HEK293 (cell line): ENCODE measurements at regions not wholly inside any gene's neighbourhood (a gene's known extent, or its start where the extent isn't known, plus 50 kb on each side); places are given as distances from the start of the nearest gene placed in this dataset.
"Not testable (repeated sequence)": the region's sequence is repeated elsewhere in the genome, so short reads cannot be mapped to it uniquely, and the experiment has no call there.

ENCODE experiments used
- CTCF ChIA-PET: fragments of 350-600 bp; formaldehyde crosslinking; extraction: SDS; loops from one replicate; lab custom pipeline; 2021; ENCODE audit warnings: antibody characterized with exemption; lab: Yijun Ruan, JAX
- POLR2A ChIA-PET: fragments of 300-600 bp; formaldehyde crosslinking; extraction: SDS; loops from one replicate; lab custom pipeline; 2020; ENCODE audit warnings: antibody characterized with exemption, inconsistent platforms; lab: Yijun Ruan, JAX
- H3K27ac ChIP-seq: fragments of 200-500 bp; sonication (Bioruptor generic); 2 replicates; pipeline ENCODE4 v1.5.1; 2014; ENCODE audit warnings: low read depth, low read length, control low read depth, inconsistent platforms; ENCODE audit errors: extremely low read depth
- H3K36me3 ChIP-seq, 2 experiments: fragments of 200-500 bp in 1 of 2; sonication (Bioruptor generic) in 1 of 2; 1 replicate in 1 of 2; 2 replicates in 1 of 2; pipeline ENCODE4 v1.5.1; 2014 to 2017; ENCODE audit warnings: inconsistent platforms in 2 of 2, low read length in 2 of 2; ENCODE audit not compliant: control insufficient read depth in 2 of 2, insufficient read depth in 1 of 2
- H3K4me1 ChIP-seq: fragments of 200-500 bp; sonication (Bioruptor generic); 2 replicates; pipeline ENCODE4 v1.5.1; 2014; ENCODE audit warnings: mild to moderate bottlenecking, low read length, inconsistent platforms; ENCODE audit not compliant: control insufficient read depth, insufficient read depth
- H3K4me3 ChIP-seq: 2 replicates; pipeline ENCODE4 v1.5.1; 2011; ENCODE audit warnings: low read depth, mild to moderate bottlenecking, control low read depth, low read length, moderate library complexity
- H3K9me3 ChIP-seq: fragments of 200-500 bp; sonication (Bioruptor generic); 2 replicates; pipeline ENCODE4 v1.5.1; 2014; ENCODE audit warnings: low read depth, low read length, inconsistent platforms; ENCODE audit not compliant: control insufficient read depth, insufficient read depth
- TF ChIP-seq, protein P1 (sequence below): fragments of 450-650 bp; formaldehyde crosslinking; IDR thresholded peaks from 2 replicates; pipeline ENCODE4 v1.5.1; 2017; ENCODE audit warnings: missing biosample characterization, missing genetic modification characterization
- TF ChIP-seq, protein P2 (sequence below): fragments of 450-650 bp; formaldehyde crosslinking; IDR thresholded peaks from 2 replicates; pipeline ENCODE4 v1.5.1; 2016; ENCODE audit warnings: missing biosample characterization, missing genetic modification characterization

DNA sequence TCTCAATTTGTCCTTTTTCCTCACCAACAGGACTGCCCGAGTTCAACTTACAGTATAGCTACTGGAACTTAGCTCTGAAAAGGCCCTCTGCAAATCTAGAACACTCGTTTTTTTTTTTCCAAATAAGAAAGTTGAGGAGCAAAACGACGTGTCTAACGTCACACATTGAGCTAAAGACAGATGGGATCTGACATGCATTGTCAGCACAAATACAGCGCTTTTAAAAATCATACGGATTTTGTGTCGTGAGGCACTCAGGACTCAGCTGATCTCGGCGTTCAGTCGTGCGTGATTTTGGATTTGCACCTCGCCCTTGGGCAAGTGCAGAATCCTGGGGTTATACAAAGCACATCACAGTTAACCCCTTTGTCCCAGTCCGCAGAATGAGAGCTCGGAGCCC is 94.7 kb upstream of the ZNF322 start (continued):
- TF ChIP-seq, protein P1, sequence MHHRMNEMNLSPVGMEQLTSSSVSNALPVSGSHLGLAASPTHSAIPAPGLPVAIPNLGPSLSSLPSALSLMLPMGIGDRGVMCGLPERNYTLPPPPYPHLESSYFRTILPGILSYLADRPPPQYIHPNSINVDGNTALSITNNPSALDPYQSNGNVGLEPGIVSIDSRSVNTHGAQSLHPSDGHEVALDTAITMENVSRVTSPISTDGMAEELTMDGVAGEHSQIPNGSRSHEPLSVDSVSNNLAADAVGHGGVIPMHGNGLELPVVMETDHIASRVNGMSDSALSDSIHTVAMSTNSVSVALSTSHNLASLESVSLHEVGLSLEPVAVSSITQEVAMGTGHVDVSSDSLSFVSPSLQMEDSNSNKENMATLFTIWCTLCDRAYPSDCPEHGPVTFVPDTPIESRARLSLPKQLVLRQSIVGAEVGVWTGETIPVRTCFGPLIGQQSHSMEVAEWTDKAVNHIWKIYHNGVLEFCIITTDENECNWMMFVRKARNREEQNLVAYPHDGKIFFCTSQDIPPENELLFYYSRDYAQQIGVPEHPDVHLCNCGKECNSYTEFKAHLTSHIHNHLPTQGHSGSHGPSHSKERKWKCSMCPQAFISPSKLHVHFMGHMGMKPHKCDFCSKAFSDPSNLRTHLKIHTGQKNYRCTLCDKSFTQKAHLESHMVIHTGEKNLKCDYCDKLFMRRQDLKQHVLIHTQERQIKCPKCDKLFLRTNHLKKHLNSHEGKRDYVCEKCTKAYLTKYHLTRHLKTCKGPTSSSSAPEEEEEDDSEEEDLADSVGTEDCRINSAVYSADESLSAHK (tag by site-specific recombination): no peak
- TF ChIP-seq, protein P2, sequence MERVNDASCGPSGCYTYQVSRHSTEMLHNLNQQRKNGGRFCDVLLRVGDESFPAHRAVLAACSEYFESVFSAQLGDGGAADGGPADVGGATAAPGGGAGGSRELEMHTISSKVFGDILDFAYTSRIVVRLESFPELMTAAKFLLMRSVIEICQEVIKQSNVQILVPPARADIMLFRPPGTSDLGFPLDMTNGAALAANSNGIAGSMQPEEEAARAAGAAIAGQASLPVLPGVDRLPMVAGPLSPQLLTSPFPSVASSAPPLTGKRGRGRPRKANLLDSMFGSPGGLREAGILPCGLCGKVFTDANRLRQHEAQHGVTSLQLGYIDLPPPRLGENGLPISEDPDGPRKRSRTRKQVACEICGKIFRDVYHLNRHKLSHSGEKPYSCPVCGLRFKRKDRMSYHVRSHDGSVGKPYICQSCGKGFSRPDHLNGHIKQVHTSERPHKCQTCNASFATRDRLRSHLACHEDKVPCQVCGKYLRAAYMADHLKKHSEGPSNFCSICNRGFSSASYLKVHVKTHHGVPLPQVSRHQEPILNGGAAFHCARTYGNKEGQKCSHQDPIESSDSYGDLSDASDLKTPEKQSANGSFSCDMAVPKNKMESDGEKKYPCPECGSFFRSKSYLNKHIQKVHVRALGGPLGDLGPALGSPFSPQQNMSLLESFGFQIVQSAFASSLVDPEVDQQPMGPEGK (tag by site-specific recombination): no peak
- TF ChIP-seq, all 188 proteins: peak for 0

DNA sequence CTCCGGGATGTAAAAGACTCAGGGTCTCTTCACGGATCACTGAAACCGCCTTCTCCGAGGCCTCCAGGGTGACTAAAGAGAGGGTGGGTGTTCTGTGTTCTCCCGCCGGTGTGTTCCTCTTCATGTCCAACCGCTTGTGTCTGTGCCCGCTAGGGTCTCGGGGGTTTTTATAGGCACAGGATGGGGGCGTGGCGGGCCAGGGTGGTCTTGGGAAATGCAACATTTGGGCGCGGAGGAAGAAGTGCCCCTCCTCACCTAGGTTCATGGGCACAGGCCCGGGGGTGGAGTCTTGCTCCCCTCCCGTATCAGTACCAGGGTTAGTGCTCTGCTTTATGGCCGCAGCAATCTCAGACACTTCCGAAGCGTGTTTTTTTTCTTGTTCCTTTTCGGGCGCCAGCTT is 95.3 kb upstream of the ZNF322 start:
- H3K27ac ChIP-seq, H3K9me3 ChIP-seq, H3K4me1 ChIP-seq, H3K36me3 ChIP-seq, POLR2A ChIA-PET: not testable (repeated sequence)
- H3K4me3 ChIP-seq: peak overlapping the region; percentile 14; the same call in 1 of the 2 replicates
- CTCF ChIA-PET: interaction anchor here (0.7 kb wide), 1 partner anchor 764 kb away, joined by 4 read pairs; no protein-coding TSS in a partner anchor

DNA sequence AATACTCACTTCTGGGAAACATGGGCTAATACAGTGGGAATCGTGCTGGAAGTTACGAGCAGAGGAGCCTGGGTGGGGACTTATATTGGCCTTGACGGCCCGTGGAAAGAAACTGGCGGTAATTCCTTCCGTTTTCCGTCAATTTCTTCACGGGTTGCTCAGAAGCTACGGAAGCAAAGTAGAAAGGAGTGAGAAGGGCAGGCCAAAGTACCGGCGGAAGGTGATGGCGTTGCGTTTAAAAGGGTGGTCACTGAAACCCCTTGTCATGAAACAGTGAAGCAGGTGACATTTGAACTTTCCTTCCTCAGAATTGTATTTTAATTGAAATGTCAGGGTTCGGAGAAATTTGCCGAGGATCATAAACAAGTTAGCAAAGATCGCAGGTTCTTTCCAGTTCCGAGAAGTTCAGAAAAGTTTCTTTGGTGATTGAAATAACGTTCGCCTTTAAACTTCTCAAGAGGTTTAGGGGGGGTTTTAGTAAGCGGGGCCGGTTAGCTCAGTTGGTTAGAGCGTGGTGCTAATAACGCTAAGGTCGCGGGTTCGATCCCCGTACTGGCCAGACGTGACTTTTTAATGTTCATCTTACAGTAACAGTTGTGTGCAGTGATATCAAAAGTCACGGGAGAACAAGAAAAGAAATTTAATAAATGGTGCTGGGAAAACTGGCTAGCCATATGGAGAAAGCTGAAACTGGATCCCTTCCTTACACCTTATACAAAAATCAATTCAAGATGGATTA is 96.7 kb upstream of the ZNF322 start:
- H3K27ac ChIP-seq, POLR2A ChIA-PET, H3K4me3 ChIP-seq, H3K9me3 ChIP-seq, H3K36me3 ChIP-seq, CTCF ChIA-PET, H3K4me1 ChIP-seq: not testable (repeated sequence)

DNA sequence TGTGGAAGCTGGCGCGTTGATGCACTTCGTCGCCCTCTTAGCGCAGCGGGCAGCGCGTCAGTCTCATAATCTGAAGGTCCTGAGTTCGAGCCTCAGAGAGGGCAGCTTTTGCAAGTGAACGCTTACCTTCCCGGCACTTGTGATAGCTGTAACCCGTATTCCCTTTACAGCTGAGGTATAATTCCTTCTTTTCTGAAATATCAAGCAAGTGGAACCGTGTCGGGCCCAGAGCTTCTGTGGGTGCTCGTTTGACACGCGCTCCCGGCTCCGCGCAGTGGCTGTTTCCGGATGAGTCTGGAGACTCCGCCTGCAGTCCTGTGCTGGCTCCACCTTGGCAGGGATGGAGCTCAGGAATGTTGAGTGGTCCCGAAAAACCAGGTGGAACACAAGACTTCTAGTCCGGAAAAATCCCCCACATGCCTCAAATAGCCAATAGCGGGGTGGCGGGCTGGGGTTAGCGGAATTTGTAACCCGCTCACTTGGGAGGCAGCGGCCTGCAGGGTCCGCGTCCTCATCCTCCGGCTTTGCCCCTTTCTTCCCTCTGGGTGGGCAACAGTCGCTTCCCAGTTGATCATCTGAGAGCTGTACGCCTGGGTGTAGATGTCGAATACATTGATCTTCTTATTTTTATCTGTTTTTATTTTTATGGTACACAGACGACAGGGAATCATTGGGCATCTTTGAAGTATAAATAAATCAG is 106.8 kb upstream of the ZNF322 start:
- H3K36me3 ChIP-seq, CTCF ChIA-PET, H3K4me1 ChIP-seq, H3K9me3 ChIP-seq, H3K27ac ChIP-seq, POLR2A ChIA-PET, H3K4me3 ChIP-seq: not testable (repeated sequence)

DNA sequence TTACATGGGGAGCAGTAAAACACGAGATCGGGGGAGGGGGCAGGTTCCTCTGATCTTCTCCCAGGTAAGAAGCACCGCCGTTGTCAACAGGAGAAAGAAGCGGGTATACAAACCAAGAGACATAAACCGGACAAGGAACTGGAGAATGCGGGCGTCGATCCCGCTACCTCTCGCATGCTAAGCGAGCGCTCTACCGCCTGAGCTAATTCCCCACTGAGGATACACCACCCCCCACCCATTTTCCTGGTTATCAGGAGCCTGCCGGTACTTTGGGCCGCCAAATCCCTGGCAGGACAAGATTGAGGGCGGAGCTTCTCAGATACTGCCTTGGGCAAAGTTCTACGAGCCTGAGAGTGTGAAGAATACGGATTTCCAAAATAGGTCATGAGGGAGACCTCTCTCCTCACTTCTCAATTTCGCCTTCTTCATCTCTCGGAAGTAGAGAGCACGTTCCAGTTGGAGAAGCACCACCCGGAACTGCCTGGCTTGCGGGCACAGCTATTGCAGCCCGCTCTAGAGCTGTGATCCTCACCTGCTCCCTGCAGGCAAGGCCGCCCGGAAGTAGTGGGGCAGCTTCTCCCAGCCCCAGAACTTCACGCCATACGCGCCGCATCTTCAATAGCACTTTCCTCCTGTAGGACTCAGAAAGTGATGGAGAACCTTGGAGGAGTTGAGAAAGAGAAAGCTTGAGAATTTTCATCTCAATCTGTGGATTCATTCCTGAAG is 111.6 kb upstream of the ZNF322 start:
- CTCF ChIA-PET, POLR2A ChIA-PET, H3K4me1 ChIP-seq, H3K27ac ChIP-seq, H3K9me3 ChIP-seq, H3K4me3 ChIP-seq, H3K36me3 ChIP-seq: not testable (repeated sequence)

DNA sequence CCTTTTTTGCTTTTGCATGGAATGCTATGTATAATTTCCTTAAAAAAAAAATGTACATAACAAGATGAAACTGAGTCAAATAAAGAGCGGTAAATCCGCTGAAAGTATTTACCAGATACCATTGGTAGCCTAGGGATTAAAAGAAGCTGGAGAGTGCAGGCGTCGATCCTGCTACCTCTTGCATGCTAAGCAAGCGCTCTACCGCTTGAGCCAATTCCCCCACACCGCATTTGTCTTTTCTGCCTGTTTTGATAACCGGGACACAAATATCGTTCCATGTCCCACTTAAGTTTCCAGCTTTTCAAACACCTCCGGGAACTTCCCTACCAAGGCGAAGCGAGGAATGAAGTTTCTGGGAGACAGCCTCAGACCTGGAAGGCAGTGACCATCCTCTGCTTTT is 113.9 kb upstream of the ZNF322 start:
- H3K9me3 ChIP-seq, POLR2A ChIA-PET, H3K4me3 ChIP-seq, CTCF ChIA-PET, H3K27ac ChIP-seq, H3K4me1 ChIP-seq, H3K36me3 ChIP-seq: not testable (repeated sequence)

DNA sequence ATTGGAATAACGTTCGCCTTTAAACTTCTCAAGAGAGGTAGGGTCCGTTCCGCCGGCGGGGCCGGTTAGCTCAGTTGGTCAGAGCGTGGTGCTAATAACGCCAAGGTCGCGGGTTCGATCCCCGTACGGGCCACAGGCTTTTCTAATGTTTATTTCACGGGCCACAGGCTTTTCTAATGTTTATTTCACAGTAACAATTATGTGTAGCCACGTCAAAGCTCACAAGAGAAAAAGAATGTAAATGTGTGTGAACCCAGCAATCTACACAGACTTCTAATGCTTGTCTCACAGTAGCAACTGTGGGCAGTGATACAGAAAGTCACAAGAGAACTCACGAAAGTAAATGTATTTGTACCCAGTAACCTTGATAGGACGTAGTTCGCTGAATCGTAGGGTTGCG is 121.0 kb upstream of the ZNF322 start:
- CTCF ChIA-PET, H3K36me3 ChIP-seq, POLR2A ChIA-PET, H3K27ac ChIP-seq, H3K4me1 ChIP-seq, H3K4me3 ChIP-seq, H3K9me3 ChIP-seq: not testable (repeated sequence)

DNA sequence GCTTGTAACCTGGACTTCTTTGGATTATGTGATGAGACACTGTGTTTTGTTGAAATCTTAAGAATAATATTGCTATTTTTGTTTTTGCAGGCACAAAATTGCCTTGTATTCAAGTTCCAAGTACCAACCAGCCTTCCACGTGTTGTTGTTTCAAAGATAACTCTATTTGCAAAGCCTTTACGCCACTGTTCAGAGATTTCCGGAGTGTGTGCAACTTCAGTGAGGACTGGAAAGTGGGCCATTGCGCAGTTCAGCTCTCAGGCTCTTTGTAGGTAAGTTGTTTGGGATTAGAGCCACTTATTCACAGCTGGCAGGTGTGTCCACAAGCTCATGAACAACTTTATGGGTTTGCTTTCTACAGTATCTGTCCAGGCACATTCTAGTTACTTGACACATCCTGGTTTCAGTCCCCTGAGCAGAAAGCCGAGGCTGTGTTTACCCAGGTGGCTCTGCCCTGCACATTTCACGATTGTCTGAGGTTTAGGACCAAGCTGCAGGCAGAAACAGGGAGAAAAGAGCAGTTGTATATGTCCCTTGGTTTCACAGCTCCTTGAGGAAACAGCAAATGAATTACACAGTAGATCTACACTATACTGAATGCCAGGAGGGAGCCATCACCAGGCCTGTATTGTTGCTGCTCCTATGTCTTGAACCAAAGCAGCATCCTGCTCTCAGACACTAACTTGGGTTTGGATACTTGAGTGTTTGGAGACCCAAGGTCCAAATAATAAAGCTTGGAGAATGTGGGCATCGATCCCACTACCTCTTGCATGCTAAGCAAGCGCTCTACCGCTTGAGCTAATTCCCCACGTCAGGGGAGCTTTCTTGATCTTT is 136.1 kb upstream of the ZNF322 start:
- POLR2A ChIA-PET, H3K27ac ChIP-seq, H3K36me3 ChIP-seq, H3K4me3 ChIP-seq, CTCF ChIA-PET, H3K9me3 ChIP-seq, H3K4me1 ChIP-seq: not testable (repeated sequence)
